RWPE1 (cell line): ENCODE measurements at regions not wholly inside any gene's neighbourhood (a gene's known extent, or its start where the extent isn't known, plus 50 kb on each side); places are given as distances from the start of the nearest gene placed in this dataset.

ENCODE experiments used
- CTCF ChIA-PET: fragments of 350-600 bp; sonication (Branson Sonifier 250); formaldehyde crosslinking; extraction: SDS; loops from one replicate; lab custom pipeline; 2021; lab: Yijun Ruan, JAX
- POLR2A ChIA-PET: fragments of 400-600 bp; formaldehyde crosslinking; extraction: SDS; loops from one replicate; lab custom pipeline; 2020; ENCODE audit warnings: antibody characterized with exemption; ENCODE audit not compliant: low non-redundant PET; lab: Yijun Ruan, JAX
- DNase-seq: peaks from one replicate; pipeline ENCODE4 v3.0.0; 2012; ENCODE audit warnings: low spot score
- H3K27ac ChIP-seq: fragments of 450-650 bp; 2 replicates; pipeline ENCODE4 v1.5.1; 2017
- TF ChIP-seq, protein P1 (sequence below): fragments of 450-650 bp; conservative IDR thresholded peaks from 2 replicates; pipeline ENCODE4 v1.5.1; 2017; ENCODE audit warnings: low read depth, mild to moderate bottlenecking

DNA sequence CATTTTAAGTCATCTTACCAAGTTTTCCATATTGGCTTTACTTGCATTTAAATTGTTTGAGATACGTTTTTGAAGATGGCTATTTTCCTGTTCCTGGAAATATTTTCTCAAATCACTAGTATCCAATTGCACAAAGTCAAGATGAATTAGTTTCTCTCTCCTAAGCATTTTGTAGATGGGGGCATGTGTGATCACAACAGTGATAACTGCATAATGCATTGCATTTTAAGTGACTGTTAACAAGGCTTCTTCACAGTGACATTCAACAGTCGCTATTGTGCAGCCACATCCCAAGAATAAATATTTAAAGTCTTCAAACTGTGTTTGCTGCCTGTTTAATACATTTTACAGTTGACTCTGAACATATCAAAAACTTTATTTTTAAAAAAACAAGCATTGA is 694.2 kb upstream of the CDH7 start:
- H3K27ac ChIP-seq: no peak overlapping the region
- no peak for DNase-seq
- TF ChIP-seq, protein P1, sequence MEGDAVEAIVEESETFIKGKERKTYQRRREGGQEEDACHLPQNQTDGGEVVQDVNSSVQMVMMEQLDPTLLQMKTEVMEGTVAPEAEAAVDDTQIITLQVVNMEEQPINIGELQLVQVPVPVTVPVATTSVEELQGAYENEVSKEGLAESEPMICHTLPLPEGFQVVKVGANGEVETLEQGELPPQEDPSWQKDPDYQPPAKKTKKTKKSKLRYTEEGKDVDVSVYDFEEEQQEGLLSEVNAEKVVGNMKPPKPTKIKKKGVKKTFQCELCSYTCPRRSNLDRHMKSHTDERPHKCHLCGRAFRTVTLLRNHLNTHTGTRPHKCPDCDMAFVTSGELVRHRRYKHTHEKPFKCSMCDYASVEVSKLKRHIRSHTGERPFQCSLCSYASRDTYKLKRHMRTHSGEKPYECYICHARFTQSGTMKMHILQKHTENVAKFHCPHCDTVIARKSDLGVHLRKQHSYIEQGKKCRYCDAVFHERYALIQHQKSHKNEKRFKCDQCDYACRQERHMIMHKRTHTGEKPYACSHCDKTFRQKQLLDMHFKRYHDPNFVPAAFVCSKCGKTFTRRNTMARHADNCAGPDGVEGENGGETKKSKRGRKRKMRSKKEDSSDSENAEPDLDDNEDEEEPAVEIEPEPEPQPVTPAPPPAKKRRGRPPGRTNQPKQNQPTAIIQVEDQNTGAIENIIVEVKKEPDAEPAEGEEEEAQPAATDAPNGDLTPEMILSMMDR: no peak
- POLR2A ChIA-PET: no interaction called here
- CTCF ChIA-PET: no interaction called here

DNA sequence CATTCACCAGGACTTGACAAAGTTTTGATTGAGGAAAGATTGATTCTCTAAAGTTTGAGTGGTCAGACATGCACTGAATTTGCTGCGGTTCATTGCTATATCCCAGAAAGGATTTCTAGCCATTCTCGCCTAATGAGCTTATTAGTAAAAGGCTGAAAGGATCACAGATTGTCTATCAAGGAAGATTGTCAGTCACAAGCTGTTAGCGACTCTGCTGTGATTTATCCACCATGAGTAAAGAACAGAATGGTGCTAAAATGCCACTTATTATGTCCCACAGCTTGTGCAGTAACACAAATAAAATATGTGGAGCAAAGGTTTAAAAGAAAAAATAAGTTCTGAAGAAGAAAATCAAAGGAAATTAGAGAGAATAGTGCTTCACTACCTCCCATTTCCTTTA is 701.2 kb upstream of the CDH7 start:
- ChIA-PET CTCF (no interaction called here), POLR2A (no interaction called here)
- H3K27ac ChIP-seq: no peak overlapping the region
- TF ChIP-seq, protein P1: no peak
- no peak for DNase-seq

DNA sequence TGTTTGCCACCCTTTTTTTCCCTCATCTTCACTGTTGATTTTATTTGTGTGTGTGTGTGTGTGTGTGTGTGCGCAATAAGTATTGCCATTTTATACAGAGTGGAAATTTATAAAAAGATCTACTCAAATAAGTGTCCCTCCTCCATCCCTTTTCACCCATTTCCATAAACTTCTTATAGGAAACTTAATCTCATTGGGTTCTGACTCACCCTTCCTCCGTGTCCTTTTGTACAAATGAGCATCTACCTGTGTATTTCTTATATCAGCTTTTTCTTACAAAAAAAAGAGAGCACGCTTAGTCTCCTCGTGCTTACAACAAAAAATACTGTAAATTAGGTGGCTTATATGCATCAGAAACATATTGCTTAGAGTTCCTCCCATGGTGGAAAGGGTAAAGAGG is 711.2 kb upstream of the CDH7 start:
- H3K27ac ChIP-seq: no peak overlapping the region
- CTCF ChIA-PET: interaction anchor here (0.8 kb wide), 1 partner anchor 136 kb away, joined by 3 read pairs; no protein-coding TSS in a partner anchor
- TF ChIP-seq, protein P1: no peak
- POLR2A ChIA-PET: no interaction called here
- DNase-seq: no peak

DNA sequence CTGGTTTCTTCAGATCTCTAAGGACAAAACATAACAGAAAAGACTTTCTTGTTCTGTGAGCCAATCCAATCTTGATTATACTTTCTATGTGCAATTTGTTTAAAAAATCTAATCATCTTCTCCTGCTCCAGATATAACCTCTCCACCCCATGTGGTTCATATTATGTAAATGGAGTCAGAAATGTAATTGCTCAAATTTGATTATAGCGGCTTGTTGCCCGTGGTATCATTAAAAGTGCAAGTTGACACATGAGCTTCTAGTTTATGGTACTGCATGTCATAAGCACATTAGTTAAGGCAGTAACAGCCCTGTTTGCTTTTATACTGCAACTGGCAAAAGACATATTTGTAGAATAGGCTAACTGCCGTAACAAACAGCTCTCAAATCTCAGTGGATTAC is 715.1 kb upstream of the CDH7 start:
- no peak overlapping the region for H3K27ac ChIP-seq
- CTCF ChIA-PET: no interaction called here
- TF ChIP-seq, protein P1: no peak
- POLR2A ChIA-PET: no interaction called here
- DNase-seq: no peak

DNA sequence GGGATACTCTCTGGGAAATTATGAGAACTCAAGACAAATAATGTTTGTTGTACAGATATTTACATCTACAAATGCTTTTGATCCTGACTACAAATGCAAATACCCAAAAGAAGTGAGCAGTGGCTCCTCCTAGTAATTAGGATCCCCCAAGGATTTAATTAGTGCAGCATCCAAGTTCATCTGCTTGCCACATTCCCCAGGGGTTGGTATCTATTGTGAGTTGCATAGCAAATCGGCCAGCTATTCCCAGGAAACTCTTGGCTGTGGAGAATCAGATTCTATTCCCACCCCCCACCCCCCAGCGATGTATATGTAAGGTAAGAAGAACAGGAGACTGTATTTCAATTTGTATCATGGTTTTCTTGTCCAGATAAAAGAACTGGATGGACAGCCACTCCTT is 725.1 kb upstream of the CDH7 start:
- DNase-seq: no peak
- TF ChIP-seq, protein P1: no peak
- ChIA-PET CTCF (no interaction called here), POLR2A (no interaction called here)
- H3K27ac ChIP-seq: no peak overlapping the region

DNA sequence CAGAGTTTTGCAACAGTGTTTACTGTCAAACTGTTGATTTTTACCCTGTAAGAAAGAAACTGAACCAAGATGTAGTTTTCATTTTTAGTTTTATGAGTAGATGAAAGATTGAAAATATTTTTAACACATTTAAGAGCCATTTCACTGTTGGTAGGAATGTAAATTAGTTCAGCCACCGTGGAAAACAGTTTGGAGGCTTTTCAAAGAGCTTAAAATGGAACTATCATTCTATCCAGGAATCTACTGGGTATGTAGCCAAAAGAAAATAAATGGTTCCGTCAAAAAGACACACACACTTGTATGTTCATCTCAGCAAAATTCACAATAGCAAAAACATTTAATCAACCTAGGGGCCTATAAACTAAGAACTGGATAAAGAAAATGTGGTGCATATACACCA is 729.8 kb upstream of the CDH7 start:
- ChIA-PET CTCF (no interaction called here), POLR2A (no interaction called here)
- no peak overlapping the region for H3K27ac ChIP-seq
- TF ChIP-seq, protein P1: no peak
- DNase-seq: no peak

DNA sequence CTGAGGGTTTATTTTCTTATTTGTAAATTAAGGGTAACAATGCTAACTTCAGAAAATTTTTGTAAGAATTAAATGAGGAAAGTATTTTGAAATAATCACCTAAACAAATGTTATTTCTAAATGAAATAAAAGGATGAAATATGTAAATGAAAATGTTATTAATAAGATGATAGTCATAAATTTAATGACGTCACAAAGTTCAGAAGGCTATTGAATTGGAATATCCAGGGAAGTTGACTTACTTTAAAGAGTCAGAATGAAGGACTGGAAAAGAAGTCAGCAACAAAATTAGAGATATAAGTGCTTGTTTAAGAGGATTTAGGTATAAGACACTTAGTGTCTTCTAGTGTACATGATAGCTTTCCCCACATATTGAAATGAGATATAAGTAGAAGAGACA is 732.6 kb upstream of the CDH7 start:
- TF ChIP-seq, protein P1: no peak
- CTCF ChIA-PET: no interaction called here
- no peak overlapping the region for H3K27ac ChIP-seq
- POLR2A ChIA-PET: no interaction called here
- DNase-seq: no peak
